WERI-Rb-1 (cell line): ENCODE measurements at regions not wholly inside any gene's neighbourhood (a gene's known extent, or its start where the extent isn't known, plus 50 kb on each side); places are given as distances from the start of the nearest gene placed in this dataset.

ENCODE experiments used
- DNase-seq: peaks from one replicate; pipeline ENCODE4 v3.0.0-alpha.2; 2020
- H3K27ac ChIP-seq: fragments of 250-450 bp; sonication (Bioruptor Pico); 2 replicates; pipeline ENCODE4 v1.5.1; 2020; ENCODE audit warnings: mild to moderate bottlenecking, moderate library complexity
- H3K27me3 ChIP-seq: fragments of 250-450 bp; sonication (Bioruptor Pico); 2 replicates; pipeline ENCODE4 v1.5.1; 2021; ENCODE audit warnings: mild to moderate bottlenecking, low read depth, moderate library complexity; ENCODE audit not compliant: insufficient read depth, severe bottlenecking
- H3K36me3 ChIP-seq: fragments of 250-450 bp; sonication (Bioruptor Pico); 2 replicates; pipeline ENCODE4 v1.5.1; 2020; ENCODE audit warnings: mild to moderate bottlenecking, moderate library complexity
- H3K4me3 ChIP-seq: 2 replicates; pipeline ENCODE4 v1.5.1; 2011; ENCODE audit warnings: low read depth, mild to moderate bottlenecking, control low read depth, low read length
- H3K9me3 ChIP-seq: fragments of 250-450 bp; sonication (Bioruptor Pico); 2 replicates; pipeline ENCODE4 v1.5.1; 2021; ENCODE audit warnings: mild to moderate bottlenecking, moderate library complexity; ENCODE audit not compliant: severe bottlenecking
- TF ChIP-seq, protein P1 (sequence below): IDR thresholded peaks from 2 replicates; pipeline ENCODE4 v1.5.1; 2011; ENCODE audit warnings: low read depth, mild to moderate bottlenecking, control low read depth, inconsistent platforms, low read length

DNA sequence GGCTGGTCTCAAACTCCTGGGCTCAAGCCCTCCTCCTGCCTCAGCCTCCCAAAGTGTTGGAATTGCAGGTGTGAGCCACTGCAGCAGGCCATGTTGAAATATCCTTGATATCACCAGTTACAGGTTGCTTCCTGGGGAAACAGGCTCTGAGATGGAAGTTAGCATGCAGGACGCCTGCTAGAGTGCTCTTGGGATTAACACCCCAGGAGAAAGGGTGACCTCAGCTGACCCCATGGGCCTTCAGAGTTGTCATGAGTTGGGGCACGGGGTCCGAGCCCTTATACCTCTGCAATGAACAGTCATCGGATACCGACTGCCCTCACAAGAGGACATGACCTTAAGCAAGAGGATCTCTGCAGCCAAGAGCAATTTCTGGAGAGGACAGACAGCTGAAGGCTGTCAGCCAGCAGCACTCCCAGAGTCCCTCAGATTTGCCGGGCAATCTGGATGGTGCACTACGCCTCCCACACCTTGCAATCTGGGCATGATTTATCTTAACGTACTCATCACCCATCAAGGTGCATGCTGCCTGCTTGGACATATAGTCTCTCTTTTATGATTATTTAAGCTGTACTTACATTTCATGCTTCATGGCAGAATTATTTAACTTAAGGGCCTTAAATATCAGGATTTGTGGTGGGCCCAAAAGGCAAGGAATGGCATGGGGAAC lies 134.6 kb downstream of the ADSS2 start:
- peak; percentile 22 for DNase-seq
- Histone ChIP-seq H3K4me3 (no peak overlapping the region), H3K27ac (no peak overlapping the region), H3K9me3 (no peaks in the 10 kb centered on the region), H3K36me3 (no peaks in the 10 kb centered on the region), H3K27me3 (no peaks in the 10 kb centered on the region)
- TF ChIP-seq, protein P1, sequence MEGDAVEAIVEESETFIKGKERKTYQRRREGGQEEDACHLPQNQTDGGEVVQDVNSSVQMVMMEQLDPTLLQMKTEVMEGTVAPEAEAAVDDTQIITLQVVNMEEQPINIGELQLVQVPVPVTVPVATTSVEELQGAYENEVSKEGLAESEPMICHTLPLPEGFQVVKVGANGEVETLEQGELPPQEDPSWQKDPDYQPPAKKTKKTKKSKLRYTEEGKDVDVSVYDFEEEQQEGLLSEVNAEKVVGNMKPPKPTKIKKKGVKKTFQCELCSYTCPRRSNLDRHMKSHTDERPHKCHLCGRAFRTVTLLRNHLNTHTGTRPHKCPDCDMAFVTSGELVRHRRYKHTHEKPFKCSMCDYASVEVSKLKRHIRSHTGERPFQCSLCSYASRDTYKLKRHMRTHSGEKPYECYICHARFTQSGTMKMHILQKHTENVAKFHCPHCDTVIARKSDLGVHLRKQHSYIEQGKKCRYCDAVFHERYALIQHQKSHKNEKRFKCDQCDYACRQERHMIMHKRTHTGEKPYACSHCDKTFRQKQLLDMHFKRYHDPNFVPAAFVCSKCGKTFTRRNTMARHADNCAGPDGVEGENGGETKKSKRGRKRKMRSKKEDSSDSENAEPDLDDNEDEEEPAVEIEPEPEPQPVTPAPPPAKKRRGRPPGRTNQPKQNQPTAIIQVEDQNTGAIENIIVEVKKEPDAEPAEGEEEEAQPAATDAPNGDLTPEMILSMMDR: no peak

DNA sequence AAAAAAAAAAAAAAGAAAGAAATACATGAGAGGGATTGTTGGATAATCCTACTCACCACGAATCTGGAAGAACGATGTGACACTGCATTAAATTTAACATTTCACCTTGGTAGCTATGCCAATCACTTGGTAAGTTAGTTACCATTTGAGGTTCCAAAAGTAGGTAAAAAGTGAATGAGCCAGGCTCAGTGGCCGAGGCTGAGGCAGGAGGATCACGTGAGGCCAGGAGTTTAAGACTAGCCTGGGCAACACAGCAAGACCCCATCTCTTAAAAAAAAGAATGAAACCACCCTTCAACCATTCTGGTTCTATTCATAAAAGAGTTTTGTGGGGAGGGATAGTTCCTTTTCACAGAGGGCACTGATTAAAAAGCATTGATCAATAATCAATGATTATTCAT lies 133.6 kb downstream of the ADSS2 start:
- TF ChIP-seq, protein P1: no peak
- no peaks in the 10 kb centered on the region for H3K9me3 ChIP-seq
- DNase-seq: no peak
- H3K4me3 ChIP-seq: no peak overlapping the region
- H3K27me3 ChIP-seq: no peaks in the 10 kb centered on the region
- no peaks in the 10 kb centered on the region for H3K36me3 ChIP-seq
- H3K27ac ChIP-seq: no peak overlapping the region

DNA sequence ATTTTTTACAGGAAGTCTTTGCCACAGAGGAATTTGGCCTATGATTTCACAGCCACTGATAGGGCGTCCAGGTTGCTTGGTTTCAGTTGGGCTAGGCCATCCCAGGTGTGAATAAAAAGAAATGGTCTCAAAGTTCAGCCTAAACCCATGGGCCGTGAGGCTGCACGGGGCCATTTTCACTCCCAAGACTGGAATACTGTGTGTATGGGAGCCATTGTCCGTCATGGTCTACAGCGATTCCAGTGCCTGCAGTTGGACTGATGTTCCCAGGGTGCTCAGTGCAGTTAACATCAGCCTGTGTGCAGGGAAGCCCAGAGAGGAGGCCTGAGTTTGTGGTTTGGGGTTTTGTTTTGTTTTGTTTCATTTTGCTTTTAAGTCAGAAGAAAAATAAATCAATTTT lies 133.2 kb downstream of the ADSS2 start:
- Histone ChIP-seq H3K9me3 (no peaks in the 10 kb centered on the region), H3K4me3 (no peak overlapping the region), H3K36me3 (no peaks in the 10 kb centered on the region), H3K27ac (no peak overlapping the region), H3K27me3 (no peaks in the 10 kb centered on the region)
- no peak for DNase-seq
- TF ChIP-seq, protein P1: no peak

DNA sequence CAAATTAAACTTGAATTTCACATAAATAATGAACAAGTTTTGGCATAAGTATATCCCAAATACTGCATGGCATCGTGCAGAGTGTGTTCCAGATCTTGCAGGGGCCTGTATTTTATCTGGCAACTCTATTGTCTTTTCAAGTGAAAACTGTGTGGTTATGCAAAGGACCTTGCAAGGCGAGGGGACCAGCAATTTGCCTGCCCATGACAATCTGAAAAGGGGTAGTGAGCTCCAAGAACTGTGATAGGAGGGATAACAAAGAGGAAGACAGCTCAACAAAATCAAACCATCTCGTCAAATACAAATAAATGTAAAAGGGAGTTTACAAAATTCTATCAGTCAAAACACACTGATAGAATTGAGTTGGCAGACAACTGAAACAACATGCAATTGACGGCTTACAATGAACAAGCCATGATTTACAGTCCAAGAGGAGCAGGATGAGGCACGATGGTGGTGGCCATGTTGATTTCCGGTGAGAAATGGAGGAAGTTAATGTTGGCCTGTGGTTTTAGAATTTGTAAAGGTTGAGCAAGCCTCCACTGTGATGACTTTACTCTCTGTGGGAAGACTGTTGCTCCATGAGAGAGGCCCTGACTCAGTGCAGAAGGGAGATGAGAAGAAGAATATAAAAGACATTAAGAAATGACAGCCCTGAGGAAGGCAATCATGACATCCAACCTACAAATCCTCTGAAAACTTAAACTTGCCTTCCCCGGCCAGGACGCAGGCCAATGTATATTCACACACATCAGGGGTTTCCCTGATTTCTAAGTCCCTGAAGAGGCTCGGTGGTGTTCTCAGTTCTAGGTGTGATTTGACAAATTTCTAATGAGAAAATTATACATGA lies 132.2 kb downstream of the ADSS2 start:
- no peak for DNase-seq
- Histone ChIP-seq H3K27me3 (no peaks in the 10 kb centered on the region), H3K36me3 (no peaks in the 10 kb centered on the region), H3K4me3 (no peak overlapping the region), H3K9me3 (no peaks in the 10 kb centered on the region), H3K27ac (no peak overlapping the region)
- TF ChIP-seq, protein P1: no peak

DNA sequence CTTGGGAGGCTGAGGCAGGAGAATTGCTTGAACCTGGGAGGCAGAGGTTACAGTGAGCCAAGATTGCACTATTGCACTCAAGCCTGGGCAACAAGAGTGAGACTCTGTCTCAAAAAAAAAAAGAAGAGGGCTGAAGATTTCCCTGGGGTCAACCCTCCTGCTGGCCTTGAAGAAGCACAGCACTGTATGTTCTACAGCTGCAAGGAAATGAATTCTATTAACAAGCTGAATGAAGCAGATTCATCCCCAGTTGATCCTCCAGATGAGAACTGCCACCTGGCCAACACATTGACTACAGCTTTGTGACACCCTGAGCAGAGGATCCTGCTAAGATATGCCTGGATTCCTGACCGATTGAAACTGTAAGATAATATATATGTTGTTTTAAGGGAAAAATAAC lies 129.5 kb downstream of the ADSS2 start:
- Histone ChIP-seq H3K27me3 (no peaks in the 10 kb centered on the region), H3K9me3 (no peaks in the 10 kb centered on the region), H3K4me3 (no peak overlapping the region), H3K36me3 (no peaks in the 10 kb centered on the region), H3K27ac (no peak overlapping the region)
- no peak for DNase-seq
- TF ChIP-seq, protein P1: no peak
